Keratinocyte (primary cell): ENCODE measurements at regions not wholly inside any gene's neighbourhood (a gene's known extent, or its start where the extent isn't known, plus 50 kb on each side); places are given as distances from the start of the nearest gene placed in this dataset.
A peak's percentile ranks its signal among the peaks of the same experiment; 100 is the strongest.

Source experiments
- DNase-seq: peaks from one replicate; pipeline ENCODE4 v3.0.0-alpha.2; 2011; ENCODE audit warnings: low read depth, missing footprints, low spot score
- FAIRE-seq: peaks from 2 replicates; lab custom pipeline; 2011; peaks lifted over from hg19 to GRCh38; lab: Jason Lieb, UNC
- H2AFZ ChIP-seq: 2 replicates; pipeline ENCODE4 v1.6.0; 2012; ENCODE audit warnings: low read length, control low read depth, inconsistent platforms; ENCODE audit not compliant: control insufficient read depth
- H3K27ac ChIP-seq: 2 replicates; pipeline ENCODE4 v1.5.1; 2011; ENCODE audit warnings: low read length; ENCODE audit not compliant: control insufficient read depth, insufficient read depth
- H3K27me3 ChIP-seq: 3 replicates; pipeline ENCODE4 v1.6.0; 2011; ENCODE audit warnings: low read length; ENCODE audit not compliant: control insufficient read depth, insufficient read depth; ENCODE audit errors: extremely low read depth
- H3K36me3 ChIP-seq, 2 experiments: 2 replicates in 1 of 2; 3 replicates in 1 of 2; pipeline ENCODE4 v1.5.1; 2011; ENCODE audit warnings: low read length in 2 of 2, mild to moderate bottlenecking in 1 of 2; ENCODE audit not compliant: control insufficient read depth in 2 of 2, insufficient read depth in 2 of 2; ENCODE audit errors: extremely low read depth in 1 of 2
- H3K4me1 ChIP-seq: 3 replicates; pipeline ENCODE4 v1.5.1; 2011; ENCODE audit warnings: low read length; ENCODE audit not compliant: control insufficient read depth, insufficient read depth; ENCODE audit errors: extremely low read depth
- H3K4me2 ChIP-seq: 3 replicates; pipeline ENCODE4 v1.6.0; 2011; ENCODE audit warnings: low read depth, low read length; ENCODE audit not compliant: control insufficient read depth, insufficient read depth; ENCODE audit errors: extremely low read depth
- H3K4me3 ChIP-seq, 3 experiments: fragments of 200-600 bp in 1 of 3; sonication (generic) in 1 of 3; 2 replicates in 2 of 3; 3 replicates in 1 of 3; pipeline ENCODE4 v1.5.1; 2011 to 2016; ENCODE audit warnings: low read length in 3 of 3, mild to moderate bottlenecking in 3 of 3, control low read depth in 2 of 3, inconsistent platforms in 1 of 3, low read depth in 1 of 3, mixed read lengths in 1 of 3, mixed run types in 1 of 3, moderate library complexity in 1 of 3; ENCODE audit not compliant: control insufficient read depth in 2 of 3, insufficient read depth in 2 of 3; ENCODE audit errors: extremely low read depth in 1 of 3
- H3K79me2 ChIP-seq: 2 replicates; pipeline ENCODE4 v1.6.0; 2012; ENCODE audit warnings: low read length; ENCODE audit not compliant: control insufficient read depth, insufficient read depth
- H3K9ac ChIP-seq: 3 replicates; pipeline ENCODE4 v1.6.0; 2011; ENCODE audit warnings: low read length; ENCODE audit not compliant: control insufficient read depth, insufficient read depth; ENCODE audit errors: extremely low read depth
- H3K9me1 ChIP-seq: 3 replicates; pipeline ENCODE4 v1.6.0; 2011; ENCODE audit warnings: low read length; ENCODE audit not compliant: control insufficient read depth, insufficient read depth; ENCODE audit errors: extremely low read depth
- H3K9me3 ChIP-seq: 2 replicates; pipeline ENCODE4 v1.5.1; 2012; ENCODE audit warnings: low read depth, low read length; ENCODE audit not compliant: control insufficient read depth
- H4K20me1 ChIP-seq: 3 replicates; pipeline ENCODE4 v1.6.0; 2011; ENCODE audit warnings: low read length; ENCODE audit not compliant: control insufficient read depth, insufficient read depth; ENCODE audit errors: extremely low read depth
- CTCF ChIP-seq, 3 experiments: IDR thresholded peaks in 1 of 3; conservative IDR thresholded peaks in 1 of 3; optimal IDR thresholded peaks in 1 of 3; 2 replicates in 2 of 3; 3 replicates in 1 of 3; pipeline versions ENCODE3 to v1.5.1; 2011; ENCODE audit warnings: low read length in 3 of 3, mild to moderate bottlenecking in 3 of 3, moderate library complexity in 2 of 3, control low read depth in 1 of 3, inconsistent platforms in 1 of 3; ENCODE audit not compliant: insufficient read depth in 2 of 3; ENCODE audit errors: extremely low read depth in 1 of 3
- EZH2 ChIP-seq: IDR thresholded peaks from one replicate; pipeline ENCODE4 v1.6.1; 2012; ENCODE audit warnings: inconsistent platforms, mild to moderate bottlenecking, low read length, moderate library complexity
- dilution Hi-C: fragments of 300-500 bp; cut with MboI; formaldehyde crosslinking; loops from one replicate; pipeline ENCODE4 v1.7.0; 2020; ENCODE audit warnings: low sequenced_read_pairs; ENCODE audit not compliant: extremely low pct_ligation_motif_present

DNA sequence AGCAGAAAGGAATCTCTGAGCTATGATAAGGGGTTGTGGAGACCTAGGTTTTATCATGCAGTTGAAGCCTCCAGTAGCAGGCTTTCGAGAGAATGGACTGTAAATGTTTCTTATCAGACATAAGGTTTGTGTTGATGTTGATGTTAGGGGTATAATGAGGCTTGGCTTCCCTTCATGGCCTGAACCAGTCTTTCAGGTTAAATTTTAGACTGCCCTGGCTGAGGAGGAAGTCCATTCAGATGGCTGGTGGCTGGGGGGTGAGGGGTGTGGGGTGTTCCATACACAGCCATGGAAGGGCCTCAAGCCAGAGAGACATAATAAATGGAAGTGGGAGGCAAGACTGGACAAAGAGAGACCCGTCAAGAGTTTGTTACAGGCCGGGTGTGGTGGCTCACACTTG is 65.1 kb downstream of the IRF2BPL start:
- Histone ChIP-seq H3K79me2 (no peaks in the 10 kb centered on the region), H3K9me1 (peaks cover 3% of the 10 kb centered on the region), H3K27ac (no peak overlapping the region), H2AFZ (no peak overlapping the region), H3K9ac (no peak overlapping the region), H3K36me3 (no peaks in the 10 kb centered on the region), H3K4me3 (no peak overlapping the region), H3K4me2 (no peak overlapping the region), H3K27me3 (no peaks in the 10 kb centered on the region), H4K20me1 (no peaks in the 10 kb centered on the region), H3K9me3 (no peaks in the 10 kb centered on the region), H3K4me1 (peaks cover 45% of the 10 kb centered on the region)
- DNase-seq, result no peak
- TF ChIP-seq CTCF (optimal IDR thresholded peaks at IDR 0.05 in 1 of 3, IDR thresholded peaks at IDR 0.05 in 1 of 3, conservative IDR thresholded peaks at IDR 0.05 in 1 of 3; ENCODE audit: extremely low read depth in 1 of 3, insufficient read depth in 2 of 3, low read length in 3 of 3), result no peak
- no peak for TF ChIP-seq EZH2
- dilution Hi-C loops, result no loop called here
- no peak for FAIRE-seq

GRCh38 chr14:76962303-76962660 is 66.2 kb downstream of the IRF2BPL start:
- H3K27me3 ChIP-seq, result no peaks in the 10 kb centered on the region
- peak overlapping the region; percentile 96 for H3K4me2 ChIP-seq
- peak overlapping the region in 2 of 3 experiments; percentile 53 to 65 for H3K4me3 ChIP-seq
- no peaks in the 10 kb centered on the region for H3K9me3 ChIP-seq
- dilution Hi-C loops, result no loop called here
- DNase-seq, result no peak
- peaks cover 53% of the 10 kb centered on the region for H3K4me1 ChIP-seq
- TF ChIP-seq CTCF (optimal IDR thresholded peaks at IDR 0.05 in 1 of 3, IDR thresholded peaks at IDR 0.05 in 1 of 3, conservative IDR thresholded peaks at IDR 0.05 in 1 of 3; ENCODE audit: extremely low read depth in 1 of 3, insufficient read depth in 2 of 3, low read length in 3 of 3), result no peak
- TF ChIP-seq EZH2, result no peak
- H3K9me1 ChIP-seq, result peaks cover 3% of the 10 kb centered on the region
- peak overlapping the region; percentile 87 for H3K27ac ChIP-seq
- no peaks in the 10 kb centered on the region for H3K79me2 ChIP-seq
- peak overlapping the region; percentile 30 for H2AFZ ChIP-seq
- no peak for FAIRE-seq
- H3K36me3 ChIP-seq, result no peaks in the 10 kb centered on the region
- peak overlapping the region; percentile 68 for H3K9ac ChIP-seq
- H4K20me1 ChIP-seq, result no peaks in the 10 kb centered on the region
